Liver (tissue), 8 donors: ENCODE measurements at regions not wholly inside any gene's neighbourhood (a gene's known extent, or its start where the extent isn't known, plus 50 kb on each side); places are given as distances from the start of the nearest gene placed in this dataset.

ENCODE experiments used
- DNase-seq: peaks from one replicate; pipeline ENCODE4 v3.0.0-alpha.2; 2017; ENCODE audit warnings: low spot score
- H3K27ac ChIP-seq, 2 donors: one replicate each; pipeline ENCODE4 v1.7.0; 2013; ENCODE audit warnings: inconsistent platforms in 2 of 2, low read length in 2 of 2, control low read depth in 1 of 2, low read depth in 1 of 2, mild to moderate bottlenecking in 1 of 2
- H3K27me3 ChIP-seq, 4 donors: one replicate each; pipeline versions ENCODE4 v1.6.1 to v1.7.0; 2013; ENCODE audit warnings: low read length in 3 of 4, inconsistent platforms in 1 of 4, mild to moderate bottlenecking in 1 of 4, moderate library complexity in 1 of 4; ENCODE audit not compliant: control insufficient read depth in 4 of 4, insufficient read depth in 4 of 4
- H3K36me3 ChIP-seq, 4 donors: one replicate each; pipeline versions ENCODE4 v1.6.1 to v1.7.0; 2013; ENCODE audit warnings: low read length in 3 of 4, mild to moderate bottlenecking in 3 of 4, low read depth in 1 of 4, moderate library complexity in 1 of 4; ENCODE audit not compliant: control insufficient read depth in 4 of 4, insufficient read depth in 3 of 4
- H3K4me1 ChIP-seq, 4 donors: one replicate each; pipeline versions ENCODE4 v1.6.1 to v1.7.0; 2013; ENCODE audit warnings: low read length in 3 of 4, mild to moderate bottlenecking in 3 of 4, moderate library complexity in 1 of 4; ENCODE audit not compliant: control insufficient read depth in 4 of 4, insufficient read depth in 4 of 4
- H3K4me3 ChIP-seq, 3 donors: one replicate each; pipeline versions ENCODE4 v1.6.1 to v1.7.0; 2013; ENCODE audit warnings: low read length in 3 of 3, control low read depth in 1 of 3, low read depth in 1 of 3, mild to moderate bottlenecking in 1 of 3
- H3K9ac ChIP-seq, 2 donors: one replicate each; pipeline ENCODE4 v1.7.0; 2013; ENCODE audit warnings: low read length in 2 of 2, mild to moderate bottlenecking in 2 of 2, moderate library complexity in 2 of 2, control low read depth in 1 of 2, low read depth in 1 of 2
- H3K9me3 ChIP-seq, 4 donors: one replicate each; pipeline versions ENCODE4 v1.6.1 to v1.7.0; 2013; ENCODE audit warnings: low read length in 3 of 4; ENCODE audit not compliant: control insufficient read depth in 4 of 4
- FOXA1 ChIP-seq: IDR thresholded peaks from 2 replicates; pipeline ENCODE4 v1.6.1; 2016; ENCODE audit warnings: antibody characterized with exemption
- FOXA2 ChIP-seq: IDR thresholded peaks from 2 replicates; pipeline ENCODE4 v1.6.1; 2016; ENCODE audit warnings: antibody characterized with exemption
- GABPA ChIP-seq, 2 donors: IDR thresholded peaks in 1 of 2; conservative IDR thresholded peaks in 1 of 2; 2 replicates each; pipeline ENCODE4 v1.6.1; 2016; ENCODE audit warnings: antibody characterized with exemption in 2 of 2, mild to moderate bottlenecking in 1 of 2, moderate library complexity in 1 of 2
- HNF4A ChIP-seq, 2 donors: conservative IDR thresholded peaks; 2 replicates each; pipeline ENCODE4 v1.6.1; 2016; ENCODE audit warnings: antibody characterized with exemption in 2 of 2, mild to moderate bottlenecking in 2 of 2
- HNF4G ChIP-seq: IDR thresholded peaks from 2 replicates; pipeline ENCODE4 v1.6.1; 2016; ENCODE audit warnings: antibody characterized with exemption
- JUND ChIP-seq, 2 donors: IDR thresholded peaks; 2 replicates each; pipeline ENCODE4 v1.6.1; 2016; ENCODE audit warnings: antibody characterized with exemption in 2 of 2
- NR2F2 ChIP-seq: IDR thresholded peaks from 2 replicates; pipeline ENCODE4 v1.6.1; 2016; ENCODE audit warnings: antibody characterized with exemption
- RAD21 ChIP-seq, 2 donors: IDR thresholded peaks; 2 replicates each; pipeline ENCODE4 v1.6.1; 2016; ENCODE audit warnings: antibody characterized with exemption in 2 of 2, mild to moderate bottlenecking in 2 of 2
- RXRA ChIP-seq, 2 donors: IDR thresholded peaks; 2 replicates each; pipeline ENCODE4 v1.6.1; 2017 to 2018; ENCODE audit warnings: antibody characterized with exemption in 2 of 2, mild to moderate bottlenecking in 1 of 2
- SP1 ChIP-seq: IDR thresholded peaks from 2 replicates; pipeline ENCODE4 v1.6.1; 2018; ENCODE audit warnings: antibody characterized with exemption, mild to moderate bottlenecking
- TAF1 ChIP-seq: conservative IDR thresholded peaks from 2 replicates; pipeline ENCODE4 v1.6.1; 2016; ENCODE audit warnings: antibody characterized with exemption, mild to moderate bottlenecking
- WGBS: extraction: QIAGEN DNeasy Blood & Tissue Kit; methylation state at CpG from one replicate; pipeline ENCODE4 v1.1.7; 2013; 5-methylcytosine and 5-hydroxymethylcytosine counted together
- TF ChIP-seq, protein P1 (sequence below): IDR thresholded peaks from 2 replicates; pipeline ENCODE4 v1.6.1; 2016; ENCODE audit warnings: antibody characterized with exemption, mild to moderate bottlenecking
- TF ChIP-seq, protein P2 (sequence below): fragments of 150-350 bp; IDR thresholded peaks from 2 replicates; pipeline ENCODE4 v1.5.1; 2017; ENCODE audit warnings: improper control_type of control experiment, low read depth, low read length; ENCODE audit not compliant: missing input control
- TF ChIP-seq, protein P3 (sequence below): IDR thresholded peaks from 2 replicates; pipeline ENCODE4 v1.6.1; 2016; ENCODE audit warnings: antibody characterized with exemption
- TF ChIP-seq, protein P4 (sequence below): IDR thresholded peaks from 2 replicates; pipeline ENCODE4 v1.6.1; 2016; ENCODE audit warnings: antibody characterized with exemption
- donor health status: healthy.
- donor health status: healthy.
- donor health status: healthy.
- donor health status: healthy.
- donor health status: healthy.

GRCh38 chr6:155970472-155970871 is 514.8 kb upstream of the NOX3 start:
- no peaks in the 10 kb centered on the region for H3K36me3 ChIP-seq
- no peak overlapping the region for H3K9ac ChIP-seq
- H3K4me1 ChIP-seq: peaks cover 0 to 1% (median 0%) of the 10 kb centered on the region in 4 donors
- peaks cover 0 to 2% (median 0%) of the 10 kb centered on the region in 4 donors for H3K9me3 ChIP-seq
- no peak for DNase-seq
- no peak overlapping the region for H3K27ac ChIP-seq
- TF ChIP-seq RAD21 (IDR thresholded peaks at IDR 0.05): no peak
- TF ChIP-seq GABPA (IDR thresholded peaks at IDR 0.05 in 1 of 2, conservative IDR thresholded peaks at IDR 0.05 in 1 of 2): no peak
- TF ChIP-seq RXRA (IDR thresholded peaks at IDR 0.05): no peak
- TF ChIP-seq, protein P1, sequence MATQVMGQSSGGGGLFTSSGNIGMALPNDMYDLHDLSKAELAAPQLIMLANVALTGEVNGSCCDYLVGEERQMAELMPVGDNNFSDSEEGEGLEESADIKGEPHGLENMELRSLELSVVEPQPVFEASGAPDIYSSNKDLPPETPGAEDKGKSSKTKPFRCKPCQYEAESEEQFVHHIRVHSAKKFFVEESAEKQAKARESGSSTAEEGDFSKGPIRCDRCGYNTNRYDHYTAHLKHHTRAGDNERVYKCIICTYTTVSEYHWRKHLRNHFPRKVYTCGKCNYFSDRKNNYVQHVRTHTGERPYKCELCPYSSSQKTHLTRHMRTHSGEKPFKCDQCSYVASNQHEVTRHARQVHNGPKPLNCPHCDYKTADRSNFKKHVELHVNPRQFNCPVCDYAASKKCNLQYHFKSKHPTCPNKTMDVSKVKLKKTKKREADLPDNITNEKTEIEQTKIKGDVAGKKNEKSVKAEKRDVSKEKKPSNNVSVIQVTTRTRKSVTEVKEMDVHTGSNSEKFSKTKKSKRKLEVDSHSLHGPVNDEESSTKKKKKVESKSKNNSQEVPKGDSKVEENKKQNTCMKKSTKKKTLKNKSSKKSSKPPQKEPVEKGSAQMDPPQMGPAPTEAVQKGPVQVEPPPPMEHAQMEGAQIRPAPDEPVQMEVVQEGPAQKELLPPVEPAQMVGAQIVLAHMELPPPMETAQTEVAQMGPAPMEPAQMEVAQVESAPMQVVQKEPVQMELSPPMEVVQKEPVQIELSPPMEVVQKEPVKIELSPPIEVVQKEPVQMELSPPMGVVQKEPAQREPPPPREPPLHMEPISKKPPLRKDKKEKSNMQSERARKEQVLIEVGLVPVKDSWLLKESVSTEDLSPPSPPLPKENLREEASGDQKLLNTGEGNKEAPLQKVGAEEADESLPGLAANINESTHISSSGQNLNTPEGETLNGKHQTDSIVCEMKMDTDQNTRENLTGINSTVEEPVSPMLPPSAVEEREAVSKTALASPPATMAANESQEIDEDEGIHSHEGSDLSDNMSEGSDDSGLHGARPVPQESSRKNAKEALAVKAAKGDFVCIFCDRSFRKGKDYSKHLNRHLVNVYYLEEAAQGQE: no peak
- no peak for TF ChIP-seq HNF4G
- no peak for TF ChIP-seq SP1
- TF ChIP-seq, protein P2, sequence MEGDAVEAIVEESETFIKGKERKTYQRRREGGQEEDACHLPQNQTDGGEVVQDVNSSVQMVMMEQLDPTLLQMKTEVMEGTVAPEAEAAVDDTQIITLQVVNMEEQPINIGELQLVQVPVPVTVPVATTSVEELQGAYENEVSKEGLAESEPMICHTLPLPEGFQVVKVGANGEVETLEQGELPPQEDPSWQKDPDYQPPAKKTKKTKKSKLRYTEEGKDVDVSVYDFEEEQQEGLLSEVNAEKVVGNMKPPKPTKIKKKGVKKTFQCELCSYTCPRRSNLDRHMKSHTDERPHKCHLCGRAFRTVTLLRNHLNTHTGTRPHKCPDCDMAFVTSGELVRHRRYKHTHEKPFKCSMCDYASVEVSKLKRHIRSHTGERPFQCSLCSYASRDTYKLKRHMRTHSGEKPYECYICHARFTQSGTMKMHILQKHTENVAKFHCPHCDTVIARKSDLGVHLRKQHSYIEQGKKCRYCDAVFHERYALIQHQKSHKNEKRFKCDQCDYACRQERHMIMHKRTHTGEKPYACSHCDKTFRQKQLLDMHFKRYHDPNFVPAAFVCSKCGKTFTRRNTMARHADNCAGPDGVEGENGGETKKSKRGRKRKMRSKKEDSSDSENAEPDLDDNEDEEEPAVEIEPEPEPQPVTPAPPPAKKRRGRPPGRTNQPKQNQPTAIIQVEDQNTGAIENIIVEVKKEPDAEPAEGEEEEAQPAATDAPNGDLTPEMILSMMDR: no peak
- no peak for TF ChIP-seq JUND (IDR thresholded peaks at IDR 0.05)
- TF ChIP-seq TAF1: no peak
- TF ChIP-seq, protein P3, sequence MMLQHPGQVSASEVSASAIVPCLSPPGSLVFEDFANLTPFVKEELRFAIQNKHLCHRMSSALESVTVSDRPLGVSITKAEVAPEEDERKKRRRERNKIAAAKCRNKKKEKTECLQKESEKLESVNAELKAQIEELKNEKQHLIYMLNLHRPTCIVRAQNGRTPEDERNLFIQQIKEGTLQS: no peak
- TF ChIP-seq NR2F2: no peak
- TF ChIP-seq FOXA1: no peak
- no peak overlapping the region for H3K4me3 ChIP-seq
- H3K27me3 ChIP-seq: no peaks in the 10 kb centered on the region

DNA sequence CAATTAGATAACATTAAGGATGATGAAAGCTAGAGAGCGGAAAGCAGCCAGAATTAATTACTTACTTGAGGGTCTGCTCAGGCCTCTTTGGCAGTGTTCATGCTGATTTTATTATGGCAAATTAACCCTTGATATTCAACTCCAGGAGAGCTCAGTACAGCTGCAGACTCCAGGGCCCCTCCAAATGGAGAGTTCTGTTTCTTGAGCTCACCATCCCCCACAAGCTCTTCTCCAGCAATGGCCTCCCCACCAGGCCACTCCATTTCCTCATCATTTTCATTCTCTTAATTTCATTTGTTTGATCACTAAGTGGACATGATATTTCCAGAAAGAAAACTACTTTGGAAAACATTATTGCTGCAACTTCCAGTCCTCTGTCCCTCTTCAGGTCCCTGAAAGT is 513.3 kb upstream of the NOX3 start:
- Histone ChIP-seq H3K27me3 (no peaks in the 10 kb centered on the region), H3K9me3 (peaks cover 0 to 2% (median 0%) of the 10 kb centered on the region in 4 donors), H3K4me3 (no peak overlapping the region), H3K27ac (no peak overlapping the region), H3K4me1 (peaks cover 0 to 1% (median 0%) of the 10 kb centered on the region in 4 donors), H3K36me3 (no peaks in the 10 kb centered on the region), H3K9ac (no peak overlapping the region)
- 96% methylated on average over 1 of the region's 1 CpG for whole genome bisulfite sequencing
- TF ChIP-seq NR2F2 (no peak), JUND (IDR thresholded peaks at IDR 0.05) (no peak)
- TF ChIP-seq, protein P3: no peak
- DNase-seq: no peak

- WGBS: 77% methylated on average over 3 of the region's 3 CpGs
- TF ChIP-seq HNF4A (conservative IDR thresholded peaks at IDR 0.05) (no peak), TAF1 (no peak), RXRA (IDR thresholded peaks at IDR 0.05) (no peak), FOXA1 (no peak), GABPA (IDR thresholded peaks at IDR 0.05 in 1 of 2, conservative IDR thresholded peaks at IDR 0.05 in 1 of 2) (no peak), FOXA2 (no peak), HNF4G (no peak)
- TF ChIP-seq, protein P1: no peak
- TF ChIP-seq, protein P2: no peak
- TF ChIP-seq, protein P4, sequence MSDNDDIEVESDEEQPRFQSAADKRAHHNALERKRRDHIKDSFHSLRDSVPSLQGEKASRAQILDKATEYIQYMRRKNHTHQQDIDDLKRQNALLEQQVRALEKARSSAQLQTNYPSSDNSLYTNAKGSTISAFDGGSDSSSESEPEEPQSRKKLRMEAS: no peak
Observed at GRCh38 chr6:155967322-155967721, 511.7 kb upstream of the NOX3 start.

More at GRCh38 chr6:155967322-155967721, 511.7 kb upstream of the NOX3 start:
- Histone ChIP-seq H3K4me3 (no peak overlapping the region), H3K27me3 (no peaks in the 10 kb centered on the region), H3K9ac (no peak overlapping the region), H3K36me3 (no peaks in the 10 kb centered on the region), H3K9me3 (peaks cover 0 to 2% (median 0%) of the 10 kb centered on the region in 4 donors), H3K27ac (no peak overlapping the region), H3K4me1 (peaks cover 0 to 1% (median 0%) of the 10 kb centered on the region in 4 donors)
- no peak for DNase-seq
